Astrocyte of the cerebellum (primary cell): ENCODE measurements at regions not wholly inside any gene's neighbourhood (a gene's known extent, or its start where the extent isn't known, plus 50 kb on each side); places are given as distances from the start of the nearest gene placed in this dataset.

Source experiments
- DNase-seq: peaks from one replicate; pipeline ENCODE4 v3.0.0-alpha.2; 2011; ENCODE audit warnings: low read depth
- H3K4me3 ChIP-seq: 2 replicates; pipeline ENCODE4 v1.5.1; 2011; ENCODE audit warnings: mild to moderate bottlenecking, low read depth, low read length, moderate library complexity
- CTCF ChIP-seq: IDR thresholded peaks from 2 replicates; pipeline ENCODE4 v1.5.1; 2012; ENCODE audit warnings: low read length, low read depth, moderate library complexity, mild to moderate bottlenecking; ENCODE audit errors: missing control alignments
- in situ Hi-C: cut with HindIII; loops from 2 replicates; pipeline ENCODE4 v1.10.0; 2017; ENCODE audit warnings: low sequenced_read_pairs

GRCh38 chr2:36302911-36303310, 52.7 kb upstream of the CRIM1 start:
- in situ Hi-C loops: no loop called here
- H3K4me3 ChIP-seq: no peak overlapping the region
- DNase-seq: no peak
- no peak for TF ChIP-seq CTCF

- in situ Hi-C loops: no loop called here
- no peak overlapping the region for H3K4me3 ChIP-seq
- TF ChIP-seq CTCF: no peak
- no peak for DNase-seq
These were observed 53.7 kb upstream of the CRIM1 start for GRCh38 chr2:36301843-36302242.

- TF ChIP-seq CTCF: no peak
- no peak overlapping the region for H3K4me3 ChIP-seq
- no peak for DNase-seq
- in situ Hi-C loops: no loop called here
These were observed 54.9 kb upstream of the CRIM1 start for GRCh38 chr2:36300697-36301096.

- no peak for DNase-seq
- H3K4me3 ChIP-seq: no peak overlapping the region
- no peak for TF ChIP-seq CTCF
- in situ Hi-C loops: no loop called here
These were observed 58.8 kb upstream of the CRIM1 start for GRCh38 chr2:36296798-36297197.

- no peak overlapping the region for H3K4me3 ChIP-seq
- in situ Hi-C loops: no loop called here
- TF ChIP-seq CTCF: no peak
- DNase-seq: no peak
These were observed 61.3 kb upstream of the CRIM1 start for GRCh38 chr2:36294316-36294721.

- H3K4me3 ChIP-seq: no peak overlapping the region
- no peak for DNase-seq
- in situ Hi-C loops: no loop called here
- TF ChIP-seq CTCF: no peak
These were observed 65.2 kb upstream of the CRIM1 start for GRCh38 chr2:36290306-36290856.

- in situ Hi-C loops: no loop called here
- DNase-seq: no peak
- no peak for TF ChIP-seq CTCF
These were observed 65.8 kb upstream of the CRIM1 start for GRCh38 chr2:36289731-36290130.

More at GRCh38 chr2:36289731-36290130, 65.8 kb upstream of the CRIM1 start:
- no peak overlapping the region for H3K4me3 ChIP-seq
